HG03439 (cell line): ENCODE measurements at regions not wholly inside any gene's neighbourhood (a gene's known extent, or its start where the extent isn't known, plus 50 kb on each side); places are given as distances from the start of the nearest gene placed in this dataset.

Source experiments
- ATAC-seq: cut with Tn5 transposase; IDR thresholded peaks from one replicate; pipeline ENCODE4 v1.9.1; 2021; ENCODE audit warnings: mild to moderate bottlenecking, moderate library complexity; ENCODE audit not compliant: unreplicated experiment

GRCh38 chr5:57695179-57695578 lies 212.6 kb upstream of the ACTBL2 start:
- ATAC-seq: no peak

- ATAC-seq: no peak
Observed at GRCh38 chr5:57693488-57694305, 211.1 kb upstream of the ACTBL2 start.

- no peak for ATAC-seq
Observed at GRCh38 chr5:57692582-57693487, 210.2 kb upstream of the ACTBL2 start.

- ATAC-seq: no peak
Observed at GRCh38 chr5:57690724-57691123, 208.1 kb upstream of the ACTBL2 start.

- ATAC-seq: no peak
Observed at GRCh38 chr5:57687596-57687995, 205.0 kb upstream of the ACTBL2 start.

GRCh38 chr5:57685516-57686255 lies 203.1 kb upstream of the ACTBL2 start:
- ATAC-seq: no peak

- ATAC-seq: no peak
Observed at GRCh38 chr5:57684299-57684702, 201.7 kb upstream of the ACTBL2 start.

- ATAC-seq: no peak
Observed at GRCh38 chr5:57683036-57683630, 200.5 kb upstream of the ACTBL2 start.

GRCh38 chr5:57681942-57682341 lies 199.3 kb upstream of the ACTBL2 start:
- ATAC-seq: no peak

- ATAC-seq: no peak
Observed at GRCh38 chr5:57680686-57681085, 198.1 kb upstream of the ACTBL2 start.

GRCh38 chr5:57677235-57677634 lies 194.6 kb upstream of the ACTBL2 start:
- no peak for ATAC-seq

GRCh38 chr5:57676222-57677098 lies 193.8 kb upstream of the ACTBL2 start:
- no peak for ATAC-seq

GRCh38 chr5:57675236-57675635 lies 192.6 kb upstream of the ACTBL2 start:
- no peak for ATAC-seq

- no peak for ATAC-seq
Observed at GRCh38 chr5:57671371-57671770, 188.8 kb upstream of the ACTBL2 start.

GRCh38 chr5:57666582-57666981 lies 184.0 kb upstream of the ACTBL2 start:
- ATAC-seq: no peak

GRCh38 chr5:57665146-57665936 lies 182.7 kb upstream of the ACTBL2 start:
- no peak for ATAC-seq

GRCh38 chr5:57664700-57665099 lies 182.1 kb upstream of the ACTBL2 start:
- no peak for ATAC-seq

GRCh38 chr5:57663466-57663865 lies 180.9 kb upstream of the ACTBL2 start:
- no peak for ATAC-seq

GRCh38 chr5:57662991-57663390 lies 180.4 kb upstream of the ACTBL2 start:
- no peak for ATAC-seq
